HEK293 (cell line): ENCODE measurements at regions not wholly inside any gene's neighbourhood (a gene's known extent, or its start where the extent isn't known, plus 50 kb on each side); places are given as distances from the start of the nearest gene placed in this dataset.

Experiments used
- CTCF ChIA-PET: fragments of 350-600 bp; formaldehyde crosslinking; extraction: SDS; loops from one replicate; lab custom pipeline; 2021; ENCODE audit warnings: antibody characterized with exemption; lab: Yijun Ruan, JAX
- POLR2A ChIA-PET: fragments of 300-600 bp; formaldehyde crosslinking; extraction: SDS; loops from one replicate; lab custom pipeline; 2020; ENCODE audit warnings: antibody characterized with exemption, inconsistent platforms; lab: Yijun Ruan, JAX
- H3K27ac ChIP-seq: fragments of 200-500 bp; sonication (Bioruptor generic); 2 replicates; pipeline ENCODE4 v1.5.1; 2014; ENCODE audit warnings: low read depth, low read length, control low read depth, inconsistent platforms; ENCODE audit errors: extremely low read depth
- H3K36me3 ChIP-seq, 2 experiments: fragments of 200-500 bp in 1 of 2; sonication (Bioruptor generic) in 1 of 2; 1 replicate in 1 of 2; 2 replicates in 1 of 2; pipeline ENCODE4 v1.5.1; 2014 to 2017; ENCODE audit warnings: inconsistent platforms in 2 of 2, low read length in 2 of 2; ENCODE audit not compliant: control insufficient read depth in 2 of 2, insufficient read depth in 1 of 2
- H3K4me1 ChIP-seq: fragments of 200-500 bp; sonication (Bioruptor generic); 2 replicates; pipeline ENCODE4 v1.5.1; 2014; ENCODE audit warnings: mild to moderate bottlenecking, low read length, inconsistent platforms; ENCODE audit not compliant: control insufficient read depth, insufficient read depth
- H3K4me3 ChIP-seq: 2 replicates; pipeline ENCODE4 v1.5.1; 2011; ENCODE audit warnings: low read depth, mild to moderate bottlenecking, control low read depth, low read length, moderate library complexity
- H3K9me3 ChIP-seq: fragments of 200-500 bp; sonication (Bioruptor generic); 2 replicates; pipeline ENCODE4 v1.5.1; 2014; ENCODE audit warnings: low read depth, low read length, inconsistent platforms; ENCODE audit not compliant: control insufficient read depth, insufficient read depth
- BCL11A ChIP-seq: fragments of 450-650 bp; formaldehyde crosslinking; IDR thresholded peaks from 2 replicates; pipeline ENCODE4 v1.5.1; 2016; ENCODE audit warnings: low read depth, missing biosample characterization, missing genetic modification characterization
- GLIS1 ChIP-seq: fragments of 450-650 bp; formaldehyde crosslinking; IDR thresholded peaks from 2 replicates; pipeline ENCODE4 v1.5.1; 2016; ENCODE audit warnings: missing biosample characterization, missing genetic modification characterization
- GLIS2 ChIP-seq: fragments of 450-650 bp; formaldehyde crosslinking; IDR thresholded peaks from 2 replicates; pipeline ENCODE4 v1.5.1; 2016; ENCODE audit warnings: missing biosample characterization, missing genetic modification characterization
- OSR2 ChIP-seq: fragments of 450-650 bp; formaldehyde crosslinking; IDR thresholded peaks from 2 replicates; pipeline ENCODE4 v1.5.1; 2016; ENCODE audit warnings: missing biosample characterization, missing genetic modification characterization
- PRDM1 ChIP-seq: fragments of 450-650 bp; formaldehyde crosslinking; IDR thresholded peaks from 2 replicates; pipeline ENCODE4; 2016; ENCODE audit warnings: missing biosample characterization, missing genetic modification characterization
- PRDM2 ChIP-seq: fragments of 450-650 bp; formaldehyde crosslinking; IDR thresholded peaks from 2 replicates; pipeline ENCODE4 v1.5.1; 2016; ENCODE audit warnings: missing biosample characterization, missing genetic modification characterization, borderline replicate concordance
- REPIN1 ChIP-seq: fragments of 450-650 bp; formaldehyde crosslinking; IDR thresholded peaks from 2 replicates; pipeline ENCODE4 v1.5.1; 2017; ENCODE audit warnings: missing biosample characterization, missing genetic modification characterization, low read depth
- SALL2 ChIP-seq: fragments of 450-650 bp; formaldehyde crosslinking; IDR thresholded peaks from 2 replicates; pipeline ENCODE4 v1.5.0; 2017; ENCODE audit warnings: missing biosample characterization, mild to moderate bottlenecking, missing genetic modification characterization, borderline replicate concordance
- SCRT2 ChIP-seq: fragments of 450-650 bp; formaldehyde crosslinking; IDR thresholded peaks from 2 replicates; pipeline ENCODE4 v1.5.1; 2016; ENCODE audit warnings: missing biosample characterization, missing genetic modification characterization
- ZBTB26 ChIP-seq: fragments of 450-650 bp; formaldehyde crosslinking; optimal IDR thresholded peaks from 2 replicates; pipeline ENCODE3; 2016; ENCODE audit warnings: missing biosample characterization, mild to moderate bottlenecking, missing genetic modification characterization
- ZBTB8A ChIP-seq: fragments of 450-650 bp; formaldehyde crosslinking; IDR thresholded peaks from 2 replicates; pipeline ENCODE4 v1.5.1; 2016; ENCODE audit warnings: missing biosample characterization, missing genetic modification characterization
- ZNF114 ChIP-seq: fragments of 450-650 bp; formaldehyde crosslinking; IDR thresholded peaks from 2 replicates; pipeline ENCODE4 v1.5.0; 2017; ENCODE audit warnings: missing biosample characterization, missing genetic modification characterization
- ZNF138 ChIP-seq: fragments of 450-650 bp; formaldehyde crosslinking; IDR thresholded peaks from 2 replicates; pipeline ENCODE4 v1.5.1; 2016; ENCODE audit warnings: missing biosample characterization, missing genetic modification characterization, borderline replicate concordance
- ZNF169 ChIP-seq: fragments of 450-650 bp; formaldehyde crosslinking; IDR thresholded peaks from 2 replicates; pipeline ENCODE4 v1.5.1; 2016; ENCODE audit warnings: missing biosample characterization, missing genetic modification characterization
- ZNF266 ChIP-seq: fragments of 450-650 bp; formaldehyde crosslinking; IDR thresholded peaks from 2 replicates; pipeline ENCODE4 v1.5.1; 2016; ENCODE audit warnings: missing biosample characterization, missing genetic modification characterization, low read depth
- ZNF311 ChIP-seq: fragments of 450-650 bp; formaldehyde crosslinking; IDR thresholded peaks from 2 replicates; pipeline ENCODE4 v1.5.1; 2017; ENCODE audit warnings: missing biosample characterization, missing genetic modification characterization, borderline replicate concordance
- ZNF341 ChIP-seq: fragments of 450-650 bp; formaldehyde crosslinking; IDR thresholded peaks from 2 replicates; pipeline ENCODE4; 2016; ENCODE audit warnings: low read depth, missing biosample characterization, missing genetic modification characterization
- ZNF37A ChIP-seq: fragments of 450-650 bp; IDR thresholded peaks from 2 replicates; pipeline ENCODE4 v1.5.1; 2018; ENCODE audit warnings: missing biosample characterization, missing genetic modification characterization
- ZNF394 ChIP-seq: fragments of 450-650 bp; formaldehyde crosslinking; IDR thresholded peaks from 2 replicates; pipeline ENCODE4 v1.5.1; 2016; ENCODE audit warnings: missing biosample characterization, missing genetic modification characterization, mild to moderate bottlenecking, moderate library complexity, borderline replicate concordance
- ZNF423 ChIP-seq: fragments of 450-650 bp; formaldehyde crosslinking; IDR thresholded peaks from 2 replicates; pipeline ENCODE4 v1.5.1; 2016; ENCODE audit warnings: missing biosample characterization, missing genetic modification characterization
- ZNF548 ChIP-seq: fragments of 450-650 bp; formaldehyde crosslinking; IDR thresholded peaks from 2 replicates; pipeline ENCODE4 v1.5.1; 2016; ENCODE audit warnings: missing biosample characterization, missing genetic modification characterization
- ZNF555 ChIP-seq: fragments of 450-650 bp; formaldehyde crosslinking; conservative IDR thresholded peaks from 2 replicates; pipeline ENCODE4 v1.5.1; 2017; ENCODE audit warnings: missing biosample characterization, mild to moderate bottlenecking, missing genetic modification characterization, inconsistent platforms
- ZNF626 ChIP-seq: fragments of 450-650 bp; sonication (Bioruptor Pico); formaldehyde crosslinking; IDR thresholded peaks from 2 replicates; pipeline ENCODE4 v1.5.1; 2018; ENCODE audit warnings: missing biosample characterization, missing genetic modification characterization, inconsistent platforms
- ZNF660 ChIP-seq: fragments of 450-650 bp; IDR thresholded peaks from 2 replicates; pipeline ENCODE4 v1.5.1; 2018; ENCODE audit warnings: missing biosample characterization, mild to moderate bottlenecking, missing genetic modification characterization
- ZNF692 ChIP-seq: fragments of 450-650 bp; formaldehyde crosslinking; IDR thresholded peaks from 2 replicates; pipeline ENCODE4 v1.5.1; 2016; ENCODE audit warnings: missing biosample characterization, missing genetic modification characterization
- ZNF747 ChIP-seq: fragments of 450-650 bp; formaldehyde crosslinking; IDR thresholded peaks from 2 replicates; pipeline ENCODE4 v1.5.1; 2016; ENCODE audit warnings: missing biosample characterization, missing genetic modification characterization
- ZNF785 ChIP-seq: fragments of 450-650 bp; formaldehyde crosslinking; IDR thresholded peaks from 2 replicates; pipeline ENCODE4 v1.5.1; 2016; ENCODE audit warnings: missing biosample characterization, missing genetic modification characterization
- ZSCAN23 ChIP-seq: fragments of 450-650 bp; formaldehyde crosslinking; IDR thresholded peaks from 2 replicates; pipeline ENCODE4 v1.5.1; 2016; ENCODE audit warnings: missing biosample characterization, missing genetic modification characterization
- ZSCAN30 ChIP-seq: fragments of 450-650 bp; IDR thresholded peaks from 2 replicates; pipeline ENCODE4 v1.5.1; 2018; ENCODE audit warnings: missing biosample characterization, mild to moderate bottlenecking, missing genetic modification characterization, moderate library complexity

GRCh38 chr2:138307099-138307498 is 194.5 kb upstream of the SPOPL start (continued):
- no peak for TF ChIP-seq SALL2 (tag by site-specific recombination)
- no peak for TF ChIP-seq BCL11A

GRCh38 chr2:138309760-138310159 is 191.8 kb upstream of the SPOPL start:
- ChIA-PET CTCF (no interaction called here), POLR2A (no interaction called here)
- no peaks in the 10 kb centered on the region for H3K4me1 ChIP-seq
- H3K27ac ChIP-seq, result no peak overlapping the region
- no peaks in the 10 kb centered on the region for H3K36me3 ChIP-seq
- TF ChIP-seq ZSCAN23 (tag by site-specific recombination) (no peak), ZNF785 (tag by site-specific recombination) (no peak), PRDM2 (tag by site-specific recombination) (no peak), GLIS1 (no peak), ZNF114 (tag by site-specific recombination) (no peak), SALL2 (tag by site-specific recombination) (no peak), ZNF548 (tag by site-specific recombination) (no peak), ZNF423 (tag by site-specific recombination) (no peak), ZSCAN30 (tag by site-specific recombination) (no peak), ZNF747 (tag by site-specific recombination) (no peak), ZNF266 (tag by site-specific recombination) (no peak), REPIN1 (no peak)
- H3K4me3 ChIP-seq, result no peak overlapping the region
- H3K9me3 ChIP-seq, result no peaks in the 10 kb centered on the region

- Histone ChIP-seq H3K9me3 (no peaks in the 10 kb centered on the region), H3K4me3 (no peak overlapping the region), H3K4me1 (no peaks in the 10 kb centered on the region), H3K27ac (no peak overlapping the region), H3K36me3 (no peaks in the 10 kb centered on the region)
- ChIA-PET CTCF (no interaction called here), POLR2A (no interaction called here)
- TF ChIP-seq ZNF626 (no peak), PRDM1 (tag by site-specific recombination) (no peak), GLIS2 (tag by site-specific recombination) (no peak), ZNF37A (tag by site-specific recombination) (no peak), ZNF311 (tag by site-specific recombination) (no peak), ZNF394 (tag by site-specific recombination) (no peak), ZNF660 (tag by site-specific recombination) (no peak), ZNF341 (no peak), OSR2 (no peak), SCRT2 (tag by site-specific recombination) (no peak), ZBTB26 (no peak), ZBTB8A (tag by site-specific recombination) (no peak), ZNF169 (tag by site-specific recombination) (no peak), ZNF555 (tag by site-specific recombination) (no peak), ZNF692 (tag by site-specific recombination) (no peak), ZNF138 (tag by site-specific recombination) (no peak)
Measured at GRCh38 chr2:138312061-138312460, 189.5 kb upstream of the SPOPL start.
